SK-N-SH (cell line): ENCODE measurements at regions not wholly inside any gene's neighbourhood (a gene's known extent, or its start where the extent isn't known, plus 50 kb on each side); places are given as distances from the start of the nearest gene placed in this dataset.

ENCODE experiments used
- EZH2phosphoT487 ChIP-seq: fragments of 200-600 bp; sonication (generic); IDR thresholded peaks from 2 replicates; pipeline ENCODE4 v1.6.1; 2017; ENCODE audit warnings: low read depth, mixed run types, mild to moderate bottlenecking, antibody characterized with exemption, moderate library complexity, borderline replicate concordance
- JUND ChIP-seq: IDR thresholded peaks from 2 replicates; pipeline ENCODE4 v1.4.0; 2012
- NRF1 ChIP-seq: IDR thresholded peaks from 2 replicates; pipeline ENCODE4 v1.6.1; 2012; ENCODE audit warnings: low read depth, mild to moderate bottlenecking, low read length
- POLR2AphosphoS5 ChIP-seq: IDR thresholded peaks from 2 replicates; pipeline ENCODE4 v1.6.1; 2012; ENCODE audit warnings: low read depth, low read length
- SMC3 ChIP-seq: IDR thresholded peaks from 2 replicates; pipeline ENCODE4 v1.6.1; 2012; ENCODE audit warnings: low read depth, low read length, improper control_type of control experiment
- TF ChIP-seq, protein P1 (sequence below): fragments of 200-600 bp; sonication (generic); IDR thresholded peaks from 2 replicates; pipeline ENCODE4 v1.6.1; 2017; ENCODE audit warnings: antibody characterized with exemption, mild to moderate bottlenecking, moderate library complexity
- TF ChIP-seq, protein P2 (sequence below): IDR thresholded peaks from 2 replicates; pipeline ENCODE4 v1.4.0; 2012; ENCODE audit warnings: low read depth

DNA sequence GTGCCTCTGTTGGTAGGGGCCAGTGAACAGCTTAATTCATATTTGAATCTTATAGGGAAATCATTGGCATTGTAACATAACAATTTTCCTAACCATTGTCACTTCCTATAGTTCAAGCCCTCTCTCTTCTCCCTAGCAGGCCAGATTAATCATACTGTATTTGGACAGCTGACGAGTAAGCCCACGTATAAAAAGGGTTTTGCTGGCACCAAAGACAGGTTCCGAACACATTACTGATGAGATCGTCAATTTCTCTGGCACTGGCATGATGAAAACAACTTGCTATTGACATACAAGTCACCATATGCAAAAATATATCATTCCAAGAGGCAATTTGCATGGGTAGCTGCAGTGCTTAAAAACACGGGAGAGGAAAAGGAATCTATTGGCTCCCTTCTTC, 891.1 kb upstream of the AUTS2 start:
- TF ChIP-seq, protein P1, sequence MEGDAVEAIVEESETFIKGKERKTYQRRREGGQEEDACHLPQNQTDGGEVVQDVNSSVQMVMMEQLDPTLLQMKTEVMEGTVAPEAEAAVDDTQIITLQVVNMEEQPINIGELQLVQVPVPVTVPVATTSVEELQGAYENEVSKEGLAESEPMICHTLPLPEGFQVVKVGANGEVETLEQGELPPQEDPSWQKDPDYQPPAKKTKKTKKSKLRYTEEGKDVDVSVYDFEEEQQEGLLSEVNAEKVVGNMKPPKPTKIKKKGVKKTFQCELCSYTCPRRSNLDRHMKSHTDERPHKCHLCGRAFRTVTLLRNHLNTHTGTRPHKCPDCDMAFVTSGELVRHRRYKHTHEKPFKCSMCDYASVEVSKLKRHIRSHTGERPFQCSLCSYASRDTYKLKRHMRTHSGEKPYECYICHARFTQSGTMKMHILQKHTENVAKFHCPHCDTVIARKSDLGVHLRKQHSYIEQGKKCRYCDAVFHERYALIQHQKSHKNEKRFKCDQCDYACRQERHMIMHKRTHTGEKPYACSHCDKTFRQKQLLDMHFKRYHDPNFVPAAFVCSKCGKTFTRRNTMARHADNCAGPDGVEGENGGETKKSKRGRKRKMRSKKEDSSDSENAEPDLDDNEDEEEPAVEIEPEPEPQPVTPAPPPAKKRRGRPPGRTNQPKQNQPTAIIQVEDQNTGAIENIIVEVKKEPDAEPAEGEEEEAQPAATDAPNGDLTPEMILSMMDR, result no peak
- no peak for TF ChIP-seq JUND
- no peak for TF ChIP-seq NRF1
- TF ChIP-seq SMC3, result no peak
- TF ChIP-seq, protein P2, sequence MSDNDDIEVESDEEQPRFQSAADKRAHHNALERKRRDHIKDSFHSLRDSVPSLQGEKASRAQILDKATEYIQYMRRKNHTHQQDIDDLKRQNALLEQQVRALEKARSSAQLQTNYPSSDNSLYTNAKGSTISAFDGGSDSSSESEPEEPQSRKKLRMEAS, result no peak
- TF ChIP-seq POLR2AphosphoS5, result no peak
- TF ChIP-seq EZH2phosphoT487, result no peak
